Spleen (tissue), 7 donors: ENCODE measurements at regions not wholly inside any gene's neighbourhood (a gene's known extent, or its start where the extent isn't known, plus 50 kb on each side); places are given as distances from the start of the nearest gene placed in this dataset.

Source experiments
- POLR2A ChIP-seq, 3 donors: fragments of 450-650 bp; IDR thresholded peaks; one replicate each; pipeline ENCODE4 v1.5.1; 2017; ENCODE audit warnings: antibody characterized with exemption in 3 of 3, mild to moderate bottlenecking in 1 of 3
- POLR2AphosphoS5 ChIP-seq, 3 donors: sonication (generic); formaldehyde crosslinking; IDR thresholded peaks; one replicate each; pipeline ENCODE4 v1.5.1; 2017; ENCODE audit warnings: antibody characterized with exemption in 3 of 3
- TF ChIP-seq, protein P1 (sequence below), 11 experiments: fragments of 200-600 bp in 7 of 11; fragments of 450-650 bp in 4 of 11; sonication (generic) in 4 of 11; IDR thresholded peaks in 8 of 11; conservative IDR thresholded peaks in 3 of 11; 1 replicate in 7 of 11; 2 replicates in 4 of 11; pipeline versions ENCODE4 v1.4.0 to v1.8.0; 2016 to 2021; ENCODE audit warnings: antibody characterized with exemption in 11 of 11, inconsistent platforms in 4 of 11, mild to moderate bottlenecking in 1 of 11
- donor health status: DM: no; HTN: no; CAD: no; lungs with moderate emphysema.
- donor health status: DM: no; HTN: no; CAD: no.
- donor health status: DM: no; HTN: no; CAD: no.

- TF ChIP-seq, protein P1, sequence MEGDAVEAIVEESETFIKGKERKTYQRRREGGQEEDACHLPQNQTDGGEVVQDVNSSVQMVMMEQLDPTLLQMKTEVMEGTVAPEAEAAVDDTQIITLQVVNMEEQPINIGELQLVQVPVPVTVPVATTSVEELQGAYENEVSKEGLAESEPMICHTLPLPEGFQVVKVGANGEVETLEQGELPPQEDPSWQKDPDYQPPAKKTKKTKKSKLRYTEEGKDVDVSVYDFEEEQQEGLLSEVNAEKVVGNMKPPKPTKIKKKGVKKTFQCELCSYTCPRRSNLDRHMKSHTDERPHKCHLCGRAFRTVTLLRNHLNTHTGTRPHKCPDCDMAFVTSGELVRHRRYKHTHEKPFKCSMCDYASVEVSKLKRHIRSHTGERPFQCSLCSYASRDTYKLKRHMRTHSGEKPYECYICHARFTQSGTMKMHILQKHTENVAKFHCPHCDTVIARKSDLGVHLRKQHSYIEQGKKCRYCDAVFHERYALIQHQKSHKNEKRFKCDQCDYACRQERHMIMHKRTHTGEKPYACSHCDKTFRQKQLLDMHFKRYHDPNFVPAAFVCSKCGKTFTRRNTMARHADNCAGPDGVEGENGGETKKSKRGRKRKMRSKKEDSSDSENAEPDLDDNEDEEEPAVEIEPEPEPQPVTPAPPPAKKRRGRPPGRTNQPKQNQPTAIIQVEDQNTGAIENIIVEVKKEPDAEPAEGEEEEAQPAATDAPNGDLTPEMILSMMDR (IDR thresholded peaks at IDR 0.05 in 8 of 11, conservative IDR thresholded peaks at IDR 0.05 in 3 of 11) = no peak
- TF ChIP-seq POLR2A (IDR thresholded peaks at IDR 0.05) = no peak
- no peak for TF ChIP-seq POLR2AphosphoS5 (IDR thresholded peaks at IDR 0.05)
Observed at GRCh38 chrX:23592741-23593140, 74.6 kb upstream of the PRDX4 start.
